KMS-11 (cell line): ENCODE measurements at regions not wholly inside any gene's neighbourhood (a gene's known extent, or its start where the extent isn't known, plus 50 kb on each side); places are given as distances from the start of the nearest gene placed in this dataset.

Experiments
- H2AFZ ChIP-seq: fragments of 200-600 bp; sonication (generic); 2 replicates; pipeline ENCODE4 v1.6.1; 2016; ENCODE audit warnings: antibody characterized with exemption, mixed run types, low read depth
- H3K27ac ChIP-seq: fragments of 200-600 bp; sonication (generic); 2 replicates; pipeline ENCODE4 v1.6.1; 2016; ENCODE audit warnings: mild to moderate bottlenecking, mixed run types
- H3K27me3 ChIP-seq: fragments of 200-600 bp; sonication (generic); 2 replicates; pipeline ENCODE4 v1.6.1; 2017; ENCODE audit warnings: mild to moderate bottlenecking, low read depth, mixed run types, moderate library complexity; ENCODE audit not compliant: insufficient read depth
- H3K36me3 ChIP-seq: fragments of 200-600 bp; sonication (generic); 2 replicates; pipeline ENCODE4 v1.6.1; 2017; ENCODE audit warnings: mild to moderate bottlenecking, mixed run types; ENCODE audit not compliant: insufficient read depth
- H3K4me1 ChIP-seq: fragments of 200-600 bp; sonication (generic); 2 replicates; pipeline ENCODE4 v1.6.1; 2016; ENCODE audit warnings: mild to moderate bottlenecking, low read depth, mixed run types; ENCODE audit not compliant: poor library complexity, severe bottlenecking
- H3K4me2 ChIP-seq: fragments of 200-600 bp; sonication (generic); 2 replicates; pipeline ENCODE4 v1.7.0; 2016; ENCODE audit warnings: mild to moderate bottlenecking, mixed run types
- H3K4me3 ChIP-seq: fragments of 200-600 bp; sonication (generic); IDR thresholded peaks from 2 replicates; pipeline ENCODE4 v1.6.1; 2017; ENCODE audit warnings: low read depth, low read length, mixed read lengths; ENCODE audit not compliant: insufficient read depth
- H3K79me2 ChIP-seq: fragments of 200-600 bp; sonication (generic); 2 replicates; pipeline ENCODE4 v1.6.1; 2016; ENCODE audit warnings: low read depth, mixed run types; ENCODE audit not compliant: insufficient read depth
- H3K9ac ChIP-seq: fragments of 200-600 bp; sonication (generic); 2 replicates; pipeline ENCODE4 v1.6.1; 2016; ENCODE audit warnings: mild to moderate bottlenecking, mixed run types
- H4K20me1 ChIP-seq: fragments of 200-600 bp; sonication (generic); 2 replicates; pipeline ENCODE4 v1.6.1; 2016; ENCODE audit warnings: mild to moderate bottlenecking, mixed run types; ENCODE audit not compliant: insufficient read depth
- CTCF ChIP-seq: fragments of 200-600 bp; sonication (generic); conservative IDR thresholded peaks from 2 replicates; pipeline ENCODE4 v1.6.1; 2017; ENCODE audit warnings: low read depth, mild to moderate bottlenecking, antibody characterized with exemption, low read length, moderate library complexity, mixed read lengths

GRCh38 chr3:162677475-162677874 lies 1180.9 kb downstream of the OTOL1 start:
- H3K36me3 ChIP-seq, result no peaks in the 10 kb centered on the region
- H3K27me3 ChIP-seq, result no peaks in the 10 kb centered on the region
- H3K79me2 ChIP-seq, result no peaks in the 10 kb centered on the region
- H3K4me2 ChIP-seq, result no peak overlapping the region
- no peaks in the 10 kb centered on the region for H3K4me1 ChIP-seq
- TF ChIP-seq CTCF, result no peak
- no peak overlapping the region for H3K4me3 ChIP-seq
- no peak overlapping the region for H3K9ac ChIP-seq
- no peak overlapping the region for H2AFZ ChIP-seq
- H4K20me1 ChIP-seq, result no peaks in the 10 kb centered on the region
- H3K27ac ChIP-seq, result no peak overlapping the region

GRCh38 chr3:162678941-162679340 lies 1182.3 kb downstream of the OTOL1 start:
- no peaks in the 10 kb centered on the region for H3K79me2 ChIP-seq
- no peak overlapping the region for H3K27ac ChIP-seq
- no peak overlapping the region for H2AFZ ChIP-seq
- no peak for TF ChIP-seq CTCF
- no peak overlapping the region for H3K4me3 ChIP-seq
- no peak overlapping the region for H3K4me2 ChIP-seq
- H4K20me1 ChIP-seq, result no peaks in the 10 kb centered on the region
- H3K4me1 ChIP-seq, result no peaks in the 10 kb centered on the region
- H3K27me3 ChIP-seq, result no peaks in the 10 kb centered on the region
- no peak overlapping the region for H3K9ac ChIP-seq
- no peaks in the 10 kb centered on the region for H3K36me3 ChIP-seq

- no peak overlapping the region for H2AFZ ChIP-seq
- H3K4me1 ChIP-seq, result no peaks in the 10 kb centered on the region
- no peak for TF ChIP-seq CTCF
- no peak overlapping the region for H3K9ac ChIP-seq
- H3K4me2 ChIP-seq, result no peak overlapping the region
- H3K27me3 ChIP-seq, result no peaks in the 10 kb centered on the region
- H4K20me1 ChIP-seq, result no peaks in the 10 kb centered on the region
- H3K27ac ChIP-seq, result no peak overlapping the region
- no peaks in the 10 kb centered on the region for H3K36me3 ChIP-seq
- no peak overlapping the region for H3K4me3 ChIP-seq
- H3K79me2 ChIP-seq, result no peaks in the 10 kb centered on the region
Observed at GRCh38 chr3:162684260-162684659, 1187.7 kb downstream of the OTOL1 start.

- Histone ChIP-seq H2AFZ (no peak overlapping the region), H3K27me3 (no peaks in the 10 kb centered on the region), H3K27ac (no peak overlapping the region), H3K4me3 (no peak overlapping the region), H3K4me1 (no peaks in the 10 kb centered on the region), H4K20me1 (no peaks in the 10 kb centered on the region), H3K79me2 (no peaks in the 10 kb centered on the region), H3K9ac (no peak overlapping the region), H3K4me2 (no peak overlapping the region), H3K36me3 (no peaks in the 10 kb centered on the region)
- no peak for TF ChIP-seq CTCF
Observed at GRCh38 chr3:162699291-162699690, 1202.7 kb downstream of the OTOL1 start.

- Histone ChIP-seq H3K9ac (no peak overlapping the region), H3K27ac (no peak overlapping the region), H3K4me3 (no peak overlapping the region), H3K79me2 (no peaks in the 10 kb centered on the region), H3K4me1 (no peaks in the 10 kb centered on the region), H3K36me3 (no peaks in the 10 kb centered on the region), H3K4me2 (no peak overlapping the region), H2AFZ (no peak overlapping the region), H3K27me3 (no peaks in the 10 kb centered on the region), H4K20me1 (no peaks in the 10 kb centered on the region)
- no peak for TF ChIP-seq CTCF
Observed at GRCh38 chr3:162701211-162701610, 1204.6 kb downstream of the OTOL1 start.
